GM12878 (cell line): ENCODE measurements at regions not wholly inside any gene's neighbourhood (a gene's known extent, or its start where the extent isn't known, plus 50 kb on each side); places are given as distances from the start of the nearest gene placed in this dataset.

ENCODE experiments used
- ATAC-seq: fragments of 200-7000 bp; cut with Tn5 transposase; 3 replicates; pipeline ENCODE4 v1.9.1; 2020; ENCODE audit warnings: mild to moderate bottlenecking, moderate library complexity
- BruUV-seq: library from RNA; stranded (reverse); fragments of 400-500 nt; replicated peaks from 2 replicates; lab custom pipeline; 2021; lab: Mats Ljungman, UMichigan
- CTCF ChIA-PET: fragments of 300-600 bp; sonication (Branson Sonifier 250); formaldehyde crosslinking; extraction: SDS; loops from one replicate; lab custom pipeline; 2021; ENCODE audit warnings: inconsistent platforms; lab: Yijun Ruan, JAX
- POLR2A ChIA-PET: fragments of 350-600 bp; formaldehyde crosslinking; extraction: SDS; loops from one replicate; lab custom pipeline; 2021; ENCODE audit warnings: inconsistent platforms; lab: Charles Lee
- RAD21 ChIA-PET: fragments of 300-600 bp; sonication (Branson Sonifier 250); formaldehyde crosslinking; loops from one replicate; lab custom pipeline; 2023; ENCODE audit warnings: antibody characterized with exemption; ENCODE audit not compliant: unreplicated experiment; lab: Charles Lee
- SMC1A ChIA-PET: fragments of 300-600 bp; sonication (Branson Sonifier 250); formaldehyde crosslinking; loops from one replicate; lab custom pipeline; 2023; ENCODE audit not compliant: unreplicated experiment, uncharacterized antibody; lab: Charles Lee
- DNase-seq: peaks from one replicate; pipeline ENCODE4 v3.0.0-alpha.2; 2011; ENCODE audit warnings: low read depth, low spot score
- FAIRE-seq: peaks from 3 replicates; lab custom pipeline; 2011; peaks lifted over from hg19 to GRCh38; lab: Jason Lieb, UNC
- H2AFZ ChIP-seq: 2 replicates; pipeline ENCODE4 v1.6.0; 2011; ENCODE audit warnings: low read depth, low read length, control low read depth; ENCODE audit not compliant: control insufficient read depth
- H3K27ac ChIP-seq: 2 replicates; pipeline ENCODE4 v1.5.1; 2011; ENCODE audit warnings: control low read depth; ENCODE audit not compliant: control insufficient read depth, insufficient read depth
- H3K27me3 ChIP-seq, 2 experiments: replicated peaks in 1 of 2; 2 replicates each; pipeline versions ENCODE4 v1.6.0 to v1.6.1; 2011; ENCODE audit warnings: low read length in 1 of 2; ENCODE audit not compliant: control insufficient read depth in 2 of 2, insufficient read depth in 2 of 2
- H3K36me3 ChIP-seq, 2 experiments: 2 replicates each; pipeline ENCODE4 v1.5.1; 2011; ENCODE audit warnings: low read length in 1 of 2; ENCODE audit not compliant: control insufficient read depth in 2 of 2, insufficient read depth in 2 of 2
- H3K4me1 ChIP-seq: 2 replicates; pipeline ENCODE4 v1.6.1; 2011; ENCODE audit warnings: mild to moderate bottlenecking, low read length, moderate library complexity, mixed read lengths; ENCODE audit not compliant: control insufficient read depth, insufficient read depth
- H3K4me2 ChIP-seq: 2 replicates; pipeline ENCODE4 v1.6.0; 2011; ENCODE audit warnings: control low read depth; ENCODE audit not compliant: control insufficient read depth, insufficient read depth
- H3K4me3 ChIP-seq: fragments of 200-600 bp; sonication (generic); 2 replicates; pipeline ENCODE4 v1.5.1; 2016
- H3K79me2 ChIP-seq: 2 replicates; pipeline ENCODE4 v1.6.0; 2011; ENCODE audit warnings: low read length; ENCODE audit not compliant: control insufficient read depth, insufficient read depth
- H3K9ac ChIP-seq: 2 replicates; pipeline ENCODE4 v1.8.0; 2011; ENCODE audit warnings: low read length, control low read depth, mixed read lengths; ENCODE audit not compliant: control insufficient read depth, insufficient read depth
- H3K9me3 ChIP-seq: replicated peaks from 3 replicates; pipeline ENCODE4 v1.5.1; 2011; ENCODE audit warnings: mild to moderate bottlenecking, low read length; ENCODE audit not compliant: control insufficient read depth, insufficient read depth
- H4K20me1 ChIP-seq: 2 replicates; pipeline ENCODE4 v1.6.0; 2011; ENCODE audit not compliant: control insufficient read depth, insufficient read depth
- BRCA1 ChIP-seq: IDR thresholded peaks from 2 replicates; pipeline ENCODE4 v1.6.1; 2011; ENCODE audit warnings: low read depth, low read length, improper control_type of control experiment
- DPF2 ChIP-seq: fragments of 450-650 bp; IDR thresholded peaks from 2 replicates; pipeline ENCODE4 v1.6.1; 2017; ENCODE audit warnings: mild to moderate bottlenecking
- EED ChIP-seq: sonication (generic); IDR thresholded peaks from 2 replicates; pipeline ENCODE4 v1.6.1; 2016; ENCODE audit warnings: antibody characterized with exemption, low read depth
- HDAC2 ChIP-seq: fragments of 200-600 bp; sonication (generic); IDR thresholded peaks from 2 replicates; pipeline ENCODE4 v1.6.1; 2017
- IRF3 ChIP-seq: fragments of 450-650 bp; IDR thresholded peaks from 2 replicates; pipeline ENCODE4 v1.6.1; 2014; ENCODE audit warnings: mild to moderate bottlenecking
- MAX ChIP-seq: IDR thresholded peaks from 2 replicates; pipeline ENCODE4 v1.6.1; 2012; ENCODE audit warnings: low read depth, low read length, improper control_type of control experiment
- PBX3 ChIP-seq: IDR thresholded peaks from 2 replicates; pipeline ENCODE4 v1.6.1; 2011; ENCODE audit warnings: mild to moderate bottlenecking, low read depth, low read length, moderate library complexity; ENCODE audit not compliant: insufficient replicate concordance
- PML ChIP-seq: IDR thresholded peaks from 2 replicates; pipeline ENCODE4 v1.6.1; 2012; ENCODE audit warnings: low read length, inconsistent platforms
- RAD21 ChIP-seq: IDR thresholded peaks from 2 replicates; pipeline ENCODE4 v1.6.1; 2011; ENCODE audit warnings: mild to moderate bottlenecking, low read depth, low read length, moderate library complexity; ENCODE audit not compliant: insufficient read depth
- RAD51 ChIP-seq: fragments of 450-650 bp; IDR thresholded peaks from 2 replicates; pipeline ENCODE4 v1.6.1; 2016; ENCODE audit warnings: moderate library complexity, mild to moderate bottlenecking, inconsistent platforms
- RELA ChIP-seq: fragments of 450-650 bp; IDR thresholded peaks from 2 replicates; pipeline ENCODE4 v1.8.0; 2014; ENCODE audit warnings: borderline replicate concordance; ENCODE audit not compliant: partially characterized antibody
- SPI1 ChIP-seq: IDR thresholded peaks from 2 replicates; pipeline ENCODE4 v1.6.1; 2011; ENCODE audit warnings: low read depth, mild to moderate bottlenecking, low read length, moderate library complexity, borderline replicate concordance; ENCODE audit not compliant: insufficient read depth
- TCF7 ChIP-seq: IDR thresholded peaks from 2 replicates; pipeline ENCODE4 v1.6.1; 2014; ENCODE audit warnings: antibody characterized with exemption, borderline replicate concordance
- WGBS: methylation state at CpG from one replicate; pipeline ENCODE4 v1.1.6; 2016; ENCODE audit warnings: low lambda C conversion rate; ENCODE audit not compliant: insufficient replicate concordance, insufficient coverage; ENCODE audit errors: missing lambda C conversion rate; 5-methylcytosine and 5-hydroxymethylcytosine counted together
- in situ Hi-C: fragments of 300-500 bp; cut with MboI; formaldehyde crosslinking; loops from 9 replicates; pipeline ENCODE4 v1.14.3; 2018; ENCODE audit warnings: mixed read lengths
- intact Hi-C: fragments of 100-400 bp; cut with micrococcal nuclease; formaldehyde crosslinking; loops from one replicate; pipeline ENCODE4 v1.14.2; 2022; ENCODE audit not compliant: unreplicated experiment

- H3K4me3 ChIP-seq, result no peak overlapping the region
- no peaks in the 10 kb centered on the region for H3K36me3 ChIP-seq
- H2AFZ ChIP-seq, result no peak overlapping the region
- DNase-seq (no peak), FAIRE-seq (no peak), ATAC-seq (no peak)
- TF ChIP-seq BRCA1 (no peak), EED (no peak), RAD21 (no peak), PML (no peak), SPI1 (no peak), RAD51 (no peak), TCF7 (no peak), RELA (no peak), IRF3 (no peak), PBX3 (no peak), DPF2 (no peak), MAX (no peak), HDAC2 (no peak)
- no peaks in the 10 kb centered on the region; the same call in 2 of the 3 replicates for H3K9me3 ChIP-seq
- no peak overlapping the region for H3K27ac ChIP-seq
- SMC1A ChIA-PET, result no interaction called here
- WGBS, result 30% methylated on average over 6 of the region's 6 CpGs
- POLR2A ChIA-PET, result no interaction called here
- no TSS peak for BruUV-seq
- H3K27me3 ChIP-seq, result no peaks in the 10 kb centered on the region
- no peaks in the 10 kb centered on the region for H3K4me1 ChIP-seq
- intact Hi-C loops, result no loop called here
- RAD21 ChIA-PET, result no interaction called here
- CTCF ChIA-PET, result no interaction called here
- in situ Hi-C loops, result no loop called here
- no peak overlapping the region for H3K9ac ChIP-seq
- no peaks in the 10 kb centered on the region for H4K20me1 ChIP-seq
- no peak overlapping the region for H3K4me2 ChIP-seq
- H3K79me2 ChIP-seq, result no peaks in the 10 kb centered on the region
Observed at GRCh38 chr9:107850653-107851052, 361.1 kb upstream of the KLF4 start.
